ENCODE measurements at regions not wholly inside any gene's neighbourhood (a gene's known extent, or its start where the extent isn't known, plus 50 kb on each side); places are given as distances from the start of the nearest gene placed in this dataset.

GRCh38 chr16:35188288-35189155, 1729.1 kb downstream of the TP53TG3F start:
- Histone ChIP-seq H3K9me3 (ENCODE audit: control insufficient read depth, low read depth, low read length) (no peaks in the 10 kb centered on the region), H3K4me2 (ENCODE audit: control insufficient read depth, extremely low read depth, insufficient read depth, low read depth, low read length) (no peak overlapping the region), H3K27ac (ENCODE audit: control insufficient read depth, insufficient read depth, low read length) (no peak overlapping the region), H3K36me3 (ENCODE audit: control insufficient read depth in 2 of 2, extremely low read depth in 1 of 2, insufficient read depth in 2 of 2, low read length in 2 of 2) (no peaks in the 10 kb centered on the region), H2AFZ (ENCODE audit: control insufficient read depth, low read length) (no peak overlapping the region), H3K79me2 (ENCODE audit: control insufficient read depth, insufficient read depth, low read length) (no peaks in the 10 kb centered on the region), H3K4me1 (ENCODE audit: control insufficient read depth, extremely low read depth, insufficient read depth, low read length) (no peaks in the 10 kb centered on the region), H4K20me1 (ENCODE audit: control insufficient read depth, extremely low read depth, insufficient read depth, low read length) (no peaks in the 10 kb centered on the region), H3K27me3 (ENCODE audit: control insufficient read depth, extremely low read depth, insufficient read depth, low read length) (no peaks in the 10 kb centered on the region), H3K9me1 (ENCODE audit: control insufficient read depth, extremely low read depth, insufficient read depth, low read length) (no peaks in the 10 kb centered on the region), H3K9ac (ENCODE audit: control insufficient read depth, extremely low read depth, insufficient read depth, low read length) (no peak overlapping the region), H3K4me3 (ENCODE audit: control insufficient read depth in 2 of 3, extremely low read depth in 1 of 3, insufficient read depth in 2 of 3, low read depth in 1 of 3, low read length in 3 of 3) (no peak overlapping the region)
- DNase-seq (ENCODE audit: low read depth, low spot score): no peak
- peak; percentile 54 to 94 (median 79) for TF ChIP-seq CTCF (optimal IDR thresholded peaks at IDR 0.05 in 1 of 3, IDR thresholded peaks at IDR 0.05 in 1 of 3, conservative IDR thresholded peaks at IDR 0.05 in 1 of 3; ENCODE audit: extremely low read depth in 1 of 3, insufficient read depth in 2 of 3, low read length in 3 of 3)
- no peak for TF ChIP-seq EZH2 (IDR thresholded peaks at IDR 0.05; ENCODE audit: low read length)
- no peak for FAIRE-seq
- dilution Hi-C loops (cut with MboI; ENCODE audit: extremely low pct_ligation_motif_present, low sequenced_read_pairs): no loop called here

GRCh38 chr16:35192993-35193392, 1733.6 kb downstream of the TP53TG3F start:
- no peaks in the 10 kb centered on the region for H3K9me3 ChIP-seq (ENCODE audit: control insufficient read depth, low read depth, low read length)
- H2AFZ ChIP-seq (ENCODE audit: control insufficient read depth, low read length): no peak overlapping the region
- H3K4me1 ChIP-seq (ENCODE audit: control insufficient read depth, extremely low read depth, insufficient read depth, low read length): no peaks in the 10 kb centered on the region
- H3K27me3 ChIP-seq (ENCODE audit: control insufficient read depth, extremely low read depth, insufficient read depth, low read length): no peaks in the 10 kb centered on the region
- no peaks in the 10 kb centered on the region for H4K20me1 ChIP-seq (ENCODE audit: control insufficient read depth, extremely low read depth, insufficient read depth, low read length)
- no peak overlapping the region for H3K9ac ChIP-seq (ENCODE audit: control insufficient read depth, extremely low read depth, insufficient read depth, low read length)
- no peak overlapping the region for H3K4me2 ChIP-seq (ENCODE audit: control insufficient read depth, extremely low read depth, insufficient read depth, low read depth, low read length)
- TF ChIP-seq EZH2 (IDR thresholded peaks at IDR 0.05; ENCODE audit: low read length) (no peak), CTCF (optimal IDR thresholded peaks at IDR 0.05 in 1 of 3, IDR thresholded peaks at IDR 0.05 in 1 of 3, conservative IDR thresholded peaks at IDR 0.05 in 1 of 3; ENCODE audit: extremely low read depth in 1 of 3, insufficient read depth in 2 of 3, low read length in 3 of 3) (no peak)
- no peak for DNase-seq (ENCODE audit: low read depth, low spot score)
- no peaks in the 10 kb centered on the region for H3K36me3 ChIP-seq (ENCODE audit: control insufficient read depth in 2 of 2, extremely low read depth in 1 of 2, insufficient read depth in 2 of 2, low read length in 2 of 2)
- no peak overlapping the region for H3K4me3 ChIP-seq (ENCODE audit: control insufficient read depth in 2 of 3, extremely low read depth in 1 of 3, insufficient read depth in 2 of 3, low read depth in 1 of 3, low read length in 3 of 3)
- FAIRE-seq: no peak
- no peaks in the 10 kb centered on the region for H3K9me1 ChIP-seq (ENCODE audit: control insufficient read depth, extremely low read depth, insufficient read depth, low read length)
- no peak overlapping the region for H3K27ac ChIP-seq (ENCODE audit: control insufficient read depth, insufficient read depth, low read length)
- H3K79me2 ChIP-seq (ENCODE audit: control insufficient read depth, insufficient read depth, low read length): no peaks in the 10 kb centered on the region
- dilution Hi-C loops (cut with MboI; ENCODE audit: extremely low pct_ligation_motif_present, low sequenced_read_pairs): no loop called here

Measured in keratinocyte (primary cell).